ENCODE measurements at regions not wholly inside any gene's neighbourhood (a gene's known extent, or its start where the extent isn't known, plus 50 kb on each side); places are given as distances from the start of the nearest gene placed in this dataset.

DNA sequence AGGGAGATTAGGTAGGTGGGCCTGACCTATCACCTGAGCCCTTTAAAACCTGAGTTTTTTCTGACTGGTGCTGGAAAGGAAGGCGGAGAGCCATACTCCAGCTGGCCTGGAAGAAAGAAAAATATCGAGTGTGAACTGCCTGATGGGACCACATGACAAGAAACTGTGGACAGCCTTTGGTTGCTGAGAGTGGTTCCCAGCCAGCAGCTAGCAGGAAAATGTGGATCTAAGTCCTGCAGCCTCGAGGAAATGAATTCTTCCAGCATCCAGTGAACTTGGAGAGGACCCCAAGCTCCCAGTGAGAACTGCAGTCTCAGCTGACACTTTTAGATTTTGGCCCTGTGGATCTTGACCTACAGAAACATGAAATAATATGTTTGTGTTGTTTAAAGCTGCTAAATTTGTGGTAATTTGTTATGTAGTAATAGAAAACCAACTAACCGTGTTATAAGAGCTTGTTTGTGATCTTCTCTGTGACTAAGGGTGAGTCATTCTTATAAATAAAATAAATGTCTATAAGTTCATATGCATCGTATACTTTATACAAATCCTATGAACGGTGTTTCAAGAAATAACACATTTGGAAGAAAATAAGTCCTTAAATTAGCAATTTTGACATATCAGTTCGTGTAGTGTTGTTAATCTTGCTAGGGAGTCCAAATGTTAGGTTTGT, 359.6 kb downstream of the BMP4 start:
- DNase-seq (ENCODE audit: extremely low read depth in 1 of 11, low read depth in 9 of 11, low spot score in 4 of 11) = no peak

DNA sequence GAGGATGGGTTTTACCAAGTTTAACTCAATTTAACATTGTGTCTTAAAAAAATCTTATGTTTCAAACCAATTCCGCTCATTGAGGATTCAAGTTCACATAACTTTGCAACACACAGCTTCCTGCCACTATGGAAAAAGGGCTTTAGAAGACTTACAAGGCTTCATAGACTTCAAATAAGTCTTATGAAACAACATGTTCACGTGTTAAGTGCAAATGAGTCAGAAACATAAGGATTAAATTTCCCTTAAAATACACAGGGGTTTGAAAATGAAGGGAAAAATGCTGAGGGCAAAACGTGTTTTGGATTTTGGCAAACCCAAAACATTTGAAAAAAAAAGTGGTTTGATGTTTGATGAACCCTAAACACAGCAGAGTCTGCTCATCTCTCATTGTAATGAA, 364.8 kb downstream of the BMP4 start:
- no peak for DNase-seq (ENCODE audit: extremely low read depth in 1 of 11, low read depth in 9 of 11, low spot score in 4 of 11)

DNA sequence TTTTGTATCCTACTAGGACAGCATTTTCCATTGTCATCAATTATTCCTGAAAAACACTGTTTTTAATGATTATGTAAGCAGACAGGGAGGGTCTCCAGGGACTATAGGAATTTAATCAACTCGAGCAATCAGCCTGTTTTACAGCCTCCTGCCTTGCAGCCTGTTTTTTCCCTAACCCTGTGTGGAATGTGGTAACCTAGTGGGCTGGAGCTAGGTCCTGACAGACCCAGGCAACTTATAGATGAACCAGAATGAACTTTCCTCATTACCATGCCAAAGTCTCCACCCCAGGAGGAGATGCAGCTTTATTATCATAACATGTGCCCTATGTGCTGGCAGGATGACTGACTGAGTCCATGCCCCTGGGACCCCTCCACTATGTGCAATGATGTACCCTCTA, 375.1 kb downstream of the BMP4 start:
- peak in 1 of 11 donors; percentile 9 for DNase-seq (ENCODE audit: extremely low read depth in 1 of 11, low read depth in 9 of 11, low spot score in 4 of 11)

DNA sequence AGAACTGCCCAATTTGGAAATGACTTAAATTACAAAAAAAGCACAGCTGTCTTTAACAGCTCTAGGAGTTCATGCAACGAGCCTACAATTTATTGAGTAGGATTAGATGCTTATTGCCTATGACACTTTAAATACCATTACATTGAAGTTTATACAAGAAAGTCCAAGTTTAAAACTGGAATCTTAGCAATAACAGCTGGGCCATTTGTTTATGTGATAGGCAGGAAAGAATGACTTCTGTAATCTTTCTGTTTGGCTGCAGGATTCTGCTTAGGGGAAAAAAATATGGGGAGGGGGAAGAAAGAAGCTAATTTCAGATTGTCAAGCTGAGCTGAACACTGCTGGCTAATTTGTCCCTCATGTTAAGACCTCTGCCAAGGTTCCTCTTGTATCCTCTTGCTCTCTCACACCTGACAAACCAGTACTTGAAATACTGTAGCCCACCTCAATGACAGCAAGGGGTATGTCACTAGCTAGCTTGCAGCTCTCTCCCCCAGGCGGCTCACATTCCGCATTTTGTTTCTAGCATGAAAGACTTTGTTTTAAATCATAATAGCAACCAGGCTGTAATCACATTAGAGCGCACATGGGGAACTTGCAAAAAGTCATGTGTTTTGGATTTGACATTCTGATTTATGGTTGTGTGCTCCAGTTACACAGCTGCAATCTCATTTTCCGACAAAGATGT, 384.8 kb downstream of the BMP4 start:
- DNase-seq (ENCODE audit: extremely low read depth in 1 of 11, low read depth in 9 of 11, low spot score in 4 of 11) = peak; percentile 35 to 74 (median 54)

DNA sequence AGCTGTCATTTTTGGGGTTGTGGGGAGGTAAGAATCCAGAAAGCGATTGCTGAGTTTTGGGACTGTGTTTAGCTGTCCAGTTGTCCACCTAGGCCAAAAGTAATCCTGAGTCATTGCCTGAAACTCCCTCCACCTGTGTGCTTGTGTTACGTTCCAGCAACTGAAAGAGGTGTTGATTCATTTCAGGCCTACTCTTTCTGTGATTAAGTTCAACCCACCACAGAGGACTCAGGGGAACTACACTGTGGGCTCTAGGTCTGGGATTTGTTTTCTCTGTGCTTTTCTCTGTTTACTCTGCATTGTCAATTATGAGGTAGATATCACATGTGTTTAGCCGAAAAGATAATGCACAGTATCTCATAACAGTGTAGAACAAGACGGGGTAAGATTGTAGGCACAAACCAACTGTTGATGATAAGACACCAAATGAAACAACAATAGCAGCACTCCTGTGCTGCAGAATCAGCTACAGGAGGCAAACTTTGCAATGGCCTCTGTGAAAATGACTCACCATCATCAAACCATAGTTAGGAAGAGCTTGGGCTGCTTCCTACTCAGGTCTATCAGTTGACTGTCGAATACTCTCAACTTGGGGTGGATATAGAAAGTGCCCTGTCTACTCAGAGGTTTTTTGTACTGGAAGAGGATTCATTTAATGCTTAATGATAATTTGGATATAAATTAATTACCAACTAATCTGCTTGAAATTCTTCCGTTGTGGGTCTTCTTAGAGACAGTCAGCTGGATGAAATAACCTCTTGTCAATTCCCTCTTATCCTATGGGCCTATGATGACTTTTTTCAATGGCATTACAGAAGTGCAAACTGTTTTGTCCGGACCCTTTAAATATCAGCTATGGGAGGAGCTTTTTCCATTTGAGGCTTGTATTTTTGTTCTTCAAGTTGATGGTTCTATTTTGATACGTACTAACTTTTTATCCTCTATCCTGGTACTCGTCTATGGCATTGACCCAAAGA, 385.9 kb downstream of the BMP4 start:
- no peak for DNase-seq (ENCODE audit: extremely low read depth in 1 of 11, low read depth in 9 of 11, low spot score in 4 of 11)

DNA sequence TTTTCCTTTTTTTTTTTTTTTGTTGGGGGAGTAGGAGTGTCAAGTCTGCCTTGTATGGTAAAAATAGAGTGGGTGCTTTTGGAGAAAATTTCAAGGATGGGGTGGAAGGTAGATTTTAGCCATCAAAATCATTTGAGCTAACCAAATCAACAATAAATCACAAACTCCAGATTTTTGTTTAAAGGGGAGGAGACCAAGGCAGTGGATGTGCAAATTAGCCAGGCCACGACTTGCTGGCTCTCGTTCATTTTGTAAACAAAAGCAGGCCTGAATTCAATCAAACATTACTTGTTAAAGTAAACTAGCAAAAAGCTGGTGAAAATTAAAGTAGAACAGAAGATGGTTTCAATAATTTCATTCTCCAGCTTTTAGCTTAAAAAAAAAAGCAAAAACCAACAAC, 387.2 kb downstream of the BMP4 start:
- DNase-seq (ENCODE audit: extremely low read depth in 1 of 11, low read depth in 9 of 11, low spot score in 4 of 11) = no peak

DNA sequence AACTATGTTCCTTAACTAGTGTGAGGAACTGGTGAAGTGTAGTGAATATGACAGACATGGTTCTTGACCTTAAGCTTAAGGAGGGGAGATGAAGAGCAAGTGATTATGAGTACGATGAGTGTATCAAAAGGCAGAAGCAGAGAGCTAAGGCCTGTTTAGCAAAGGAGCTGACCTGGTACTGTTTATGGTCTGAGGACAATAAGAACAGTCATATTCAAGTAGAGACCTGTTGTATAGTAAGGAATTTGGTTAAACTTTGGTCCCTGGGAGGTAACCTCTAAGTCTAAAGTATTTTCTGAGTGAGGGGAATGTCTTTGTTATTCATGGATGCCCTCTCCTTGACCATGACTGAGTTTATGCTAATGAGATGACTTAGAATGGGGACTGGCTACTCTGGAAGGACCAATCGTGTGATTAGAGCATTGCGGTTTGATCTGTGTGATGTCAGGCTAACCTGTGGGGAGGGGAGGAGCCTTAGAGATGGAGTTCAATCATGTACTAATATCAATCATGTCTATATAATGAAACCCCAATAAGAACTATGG, 389.3 kb downstream of the BMP4 start:
- DNase-seq (ENCODE audit: extremely low read depth in 1 of 11, low read depth in 9 of 11, low spot score in 4 of 11) = no peak

DNA sequence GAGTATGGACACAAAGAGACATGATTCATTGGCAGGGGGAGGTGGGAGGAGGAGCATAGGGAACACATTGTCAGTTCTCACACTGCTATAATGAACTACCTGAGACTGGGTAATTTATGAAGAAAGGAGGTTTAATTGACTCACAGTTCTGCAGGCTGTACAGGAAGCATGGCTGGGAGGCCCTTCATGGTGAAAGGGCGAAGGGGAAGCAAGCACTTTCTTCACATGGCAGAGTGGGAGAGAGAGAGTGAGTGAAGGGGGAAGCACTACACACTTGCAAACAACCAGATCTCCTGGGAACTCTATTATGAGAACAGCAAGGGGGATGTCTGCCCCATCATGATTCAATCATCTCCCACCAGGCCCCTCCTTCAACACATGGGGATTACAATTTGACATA, 391.8 kb downstream of the BMP4 start:
- DNase-seq (ENCODE audit: extremely low read depth in 1 of 11, low read depth in 9 of 11, low spot score in 4 of 11) = no peak

DNA sequence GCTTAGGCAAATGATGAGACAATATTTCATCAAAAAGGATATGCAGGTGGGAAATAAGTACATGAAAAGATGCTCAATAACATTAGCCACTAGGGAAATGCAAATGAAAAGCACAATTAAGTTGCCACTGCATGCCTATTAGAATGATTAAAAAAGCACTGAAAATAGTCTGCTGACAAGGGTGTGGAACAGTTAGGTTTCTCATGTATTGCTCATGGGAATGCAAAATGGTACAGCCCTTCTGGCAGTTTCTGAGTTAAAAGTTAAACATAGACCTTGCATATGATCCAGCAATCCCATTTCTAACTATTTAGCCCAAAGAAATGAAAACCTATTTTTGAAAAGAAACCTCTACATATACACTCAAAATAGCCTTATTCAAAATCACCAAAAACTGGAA, 393.0 kb downstream of the BMP4 start:
- DNase-seq (ENCODE audit: extremely low read depth in 1 of 11, low read depth in 9 of 11, low spot score in 4 of 11) = no peak

DNA sequence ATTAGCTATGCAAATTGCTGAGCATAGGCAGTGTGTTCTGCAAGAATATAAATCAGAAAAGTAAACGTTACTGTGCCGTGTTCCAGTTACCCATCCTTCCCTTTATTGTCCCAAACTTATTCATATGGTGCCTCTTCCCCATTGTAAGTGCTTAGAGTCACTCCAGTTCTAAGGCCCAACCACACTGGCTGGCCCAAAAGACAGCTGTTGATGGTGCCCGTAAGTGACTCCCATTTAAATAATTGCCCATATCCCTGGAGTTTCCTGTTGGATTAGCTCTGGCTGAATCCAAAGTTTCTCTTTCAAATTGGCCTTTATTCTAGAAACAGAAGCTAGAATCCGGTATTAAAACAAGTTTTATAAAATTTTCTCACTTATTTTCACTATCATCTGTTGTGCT, 400.1 kb upstream of the DDHD1 start:
- no peak for DNase-seq (ENCODE audit: extremely low read depth in 1 of 11, low read depth in 9 of 11, low spot score in 4 of 11)

DNA sequence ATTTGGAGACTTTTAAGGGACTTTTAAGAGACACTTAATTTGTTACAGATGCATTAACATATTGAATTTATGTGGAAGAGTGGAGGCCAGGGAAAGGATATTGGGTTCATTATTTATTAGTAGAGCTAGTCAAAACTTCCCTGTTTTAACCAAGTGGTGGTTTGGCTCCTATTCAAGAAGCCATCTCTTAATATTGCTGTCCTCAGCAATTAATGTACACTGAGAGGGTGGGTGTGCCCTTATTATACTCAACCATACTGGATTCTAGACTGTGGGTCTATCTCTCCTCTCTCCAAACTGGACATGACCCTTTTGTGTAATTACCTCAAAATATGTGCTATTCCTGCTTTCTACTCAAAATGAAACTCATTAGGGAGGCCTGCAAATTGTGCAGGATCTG, 398.7 kb upstream of the DDHD1 start:
- no peak for DNase-seq (ENCODE audit: extremely low read depth in 1 of 11, low read depth in 9 of 11, low spot score in 4 of 11)

DNA sequence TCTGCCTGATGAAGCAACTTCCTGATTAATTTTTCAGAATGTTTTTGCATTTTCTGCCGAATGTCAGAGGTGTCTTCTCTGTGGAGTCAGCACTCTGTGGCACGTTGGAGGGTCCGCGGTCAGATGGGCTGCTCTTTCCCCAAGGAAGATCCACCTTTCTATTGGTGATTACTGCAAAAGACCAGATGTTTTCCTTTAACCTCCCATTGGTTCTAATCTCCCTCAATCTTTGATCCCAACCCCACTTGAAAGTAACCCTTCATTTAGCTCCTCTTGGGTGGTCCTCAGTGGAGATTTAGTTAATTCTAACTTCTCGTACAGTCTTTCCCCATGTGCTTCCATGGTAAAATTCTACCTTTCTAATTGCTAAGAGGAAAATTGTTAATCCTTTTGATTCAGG, 397.7 kb upstream of the DDHD1 start:
- no peak for DNase-seq (ENCODE audit: extremely low read depth in 1 of 11, low read depth in 9 of 11, low spot score in 4 of 11)

DNA sequence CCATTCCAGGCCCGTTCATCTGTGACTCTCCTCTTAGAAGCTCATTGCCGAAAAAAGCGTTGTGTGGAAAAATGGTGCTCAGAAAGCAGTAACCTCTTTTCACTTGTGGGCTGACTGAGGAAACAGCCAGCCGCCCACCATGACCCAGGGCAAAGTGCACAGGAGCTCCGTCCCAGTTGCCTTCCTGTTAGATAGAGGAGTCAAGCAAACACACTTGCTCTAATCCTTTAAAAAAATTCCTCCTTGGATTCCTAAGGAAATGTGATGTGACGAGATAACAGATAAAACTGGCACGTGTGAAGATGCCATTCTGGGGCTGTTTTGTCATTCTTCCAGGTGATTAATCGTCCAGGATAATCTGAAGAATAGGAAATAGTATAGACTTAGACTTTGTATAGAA, 396.8 kb upstream of the DDHD1 start:
- no peak for DNase-seq (ENCODE audit: extremely low read depth in 1 of 11, low read depth in 9 of 11, low spot score in 4 of 11)

DNA sequence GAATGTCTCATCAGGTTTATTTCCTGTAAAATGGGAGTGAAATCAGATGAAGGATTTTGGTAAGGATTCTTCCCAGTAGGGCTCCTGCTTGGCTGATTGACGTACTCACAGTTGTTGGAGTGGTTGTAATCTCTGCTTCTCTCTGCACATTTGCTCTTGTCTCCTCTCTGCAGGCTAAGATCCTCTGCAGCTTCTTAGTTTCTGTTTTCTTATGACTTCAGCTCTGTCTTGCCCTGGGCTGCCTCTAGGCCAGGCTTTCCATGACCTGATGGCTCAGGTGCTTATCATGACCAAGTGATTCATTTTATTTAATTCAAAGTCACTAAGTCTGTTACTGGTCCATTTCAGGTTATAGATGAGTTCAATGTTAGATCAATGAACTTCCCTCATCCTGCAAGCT, 394.5 kb upstream of the DDHD1 start:
- no peak for DNase-seq (ENCODE audit: extremely low read depth in 1 of 11, low read depth in 9 of 11, low spot score in 4 of 11)

DNA sequence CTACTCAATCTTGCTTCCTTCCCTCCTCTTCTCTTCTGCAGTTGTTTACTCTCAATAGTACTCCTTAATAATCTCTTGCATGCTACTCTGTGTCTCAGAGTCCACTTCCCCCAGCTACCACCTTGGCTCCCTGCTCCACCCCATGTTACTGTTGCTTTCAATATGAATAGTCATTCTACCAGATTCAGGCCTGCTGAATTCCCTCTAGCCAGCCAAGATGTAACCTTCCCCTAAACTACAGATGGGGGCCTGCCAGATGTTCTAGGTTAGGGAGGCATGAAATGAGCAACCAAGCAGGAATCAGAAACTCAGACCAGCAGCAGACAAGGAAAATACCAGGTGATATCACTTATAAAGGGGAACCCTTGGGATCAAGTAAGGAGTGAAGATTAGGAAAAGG, 392.1 kb upstream of the DDHD1 start:
- DNase-seq (ENCODE audit: extremely low read depth in 1 of 11, low read depth in 9 of 11, low spot score in 4 of 11) = no peak

DNA sequence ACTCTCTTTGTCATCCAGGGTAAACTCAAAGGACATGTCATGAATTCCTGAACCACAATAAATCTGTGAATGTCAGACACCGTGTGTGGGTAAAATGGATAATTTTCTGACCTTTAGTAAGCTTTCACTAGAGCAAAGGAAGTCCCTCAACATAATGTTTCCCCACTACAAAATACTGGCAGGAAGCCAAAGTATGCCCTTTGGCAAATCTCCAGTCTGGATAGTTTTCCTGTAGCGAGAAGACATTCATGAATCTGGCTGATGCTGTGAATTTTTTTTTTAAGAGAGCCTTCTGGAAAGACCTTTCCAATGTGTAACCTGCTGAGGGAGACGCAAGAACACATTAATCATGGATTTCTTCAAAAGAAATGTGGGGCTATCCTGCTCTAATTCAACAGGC, 389.6 kb upstream of the DDHD1 start:
- DNase-seq (ENCODE audit: extremely low read depth in 1 of 11, low read depth in 9 of 11, low spot score in 4 of 11) = peak in 10 of 11 donors; percentile 45 to 82 (median 58)

DNA sequence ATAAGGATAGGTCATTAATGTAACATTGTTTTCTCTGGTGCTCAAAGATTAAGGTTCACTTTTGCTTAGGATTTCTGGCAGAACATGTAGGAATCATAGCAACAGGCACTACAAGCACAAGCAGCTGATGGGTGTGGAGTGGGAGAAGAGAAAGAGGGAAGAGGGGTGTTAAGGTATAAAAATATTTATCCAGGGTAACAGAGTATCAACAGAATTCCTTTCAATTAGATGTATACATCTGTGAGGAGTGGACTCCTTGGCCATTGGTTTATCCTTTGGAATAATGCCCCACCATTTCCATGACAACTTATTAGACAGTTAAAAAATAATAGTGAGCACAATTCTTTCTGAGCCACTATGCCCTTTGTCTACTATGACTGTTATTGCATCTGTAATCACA, 388.3 kb upstream of the DDHD1 start:
- no peak for DNase-seq (ENCODE audit: extremely low read depth in 1 of 11, low read depth in 9 of 11, low spot score in 4 of 11)

DNA sequence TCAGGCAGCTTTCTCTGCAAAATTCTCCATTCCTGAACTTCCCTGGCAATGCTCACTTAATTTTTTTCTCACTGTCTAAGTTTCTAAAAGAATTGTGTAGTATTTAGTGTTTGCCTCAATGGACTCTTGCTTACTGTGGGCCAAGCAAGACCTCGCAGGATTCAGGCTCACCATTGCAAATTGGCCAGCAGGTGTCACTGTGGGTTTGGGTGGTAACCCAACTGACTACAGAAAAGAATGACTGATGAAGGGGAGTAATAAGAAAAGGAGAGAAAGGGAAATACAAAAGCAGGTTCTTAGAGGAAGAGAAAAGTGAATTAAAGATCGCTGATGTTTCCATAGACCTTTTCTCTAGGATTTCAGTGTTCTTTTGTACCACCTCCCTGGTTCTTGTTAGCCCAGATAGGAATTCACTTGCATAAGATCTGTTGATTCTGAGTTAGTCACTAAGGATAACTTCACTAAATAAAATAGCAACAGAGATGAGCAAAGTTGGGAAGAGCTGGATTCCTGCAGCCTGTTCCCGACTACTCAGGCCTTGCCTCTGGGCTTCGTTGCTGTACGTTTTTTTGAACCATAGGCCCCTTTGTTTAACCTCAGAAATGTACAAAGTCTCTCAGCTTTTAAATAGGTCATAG, 386.5 kb upstream of the DDHD1 start:
- peak; percentile 73 to 83 (median 80) for DNase-seq (ENCODE audit: extremely low read depth in 1 of 11, low read depth in 9 of 11, low spot score in 4 of 11)

DNA sequence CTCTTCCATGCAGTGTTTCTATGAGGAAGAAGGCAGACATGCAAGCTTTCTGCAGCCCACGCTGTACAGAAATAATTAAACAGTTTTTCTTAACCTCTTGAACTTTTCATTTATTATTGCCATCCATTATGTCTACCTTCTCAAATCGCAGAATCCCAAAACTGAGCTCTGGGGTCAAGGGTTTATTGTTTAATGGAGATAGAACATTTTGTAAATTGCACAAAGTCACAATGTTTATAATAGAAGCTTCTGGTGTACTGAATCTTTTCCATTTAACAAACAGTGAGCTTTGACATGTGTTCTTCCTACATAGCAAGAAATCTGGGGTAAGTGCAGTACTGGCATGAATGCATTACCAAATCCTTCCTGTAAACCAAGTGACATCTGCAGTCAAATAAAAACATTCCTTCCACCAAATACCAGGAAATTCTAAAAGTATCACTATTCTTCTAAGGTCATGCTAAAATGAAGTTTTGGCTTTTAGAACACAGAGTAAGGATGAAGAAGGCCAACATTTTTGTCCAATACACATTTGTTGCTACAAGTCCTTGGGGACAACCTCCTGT, 385.3 kb upstream of the DDHD1 start:
- DNase-seq (ENCODE audit: extremely low read depth in 1 of 11, low read depth in 9 of 11, low spot score in 4 of 11) = no peak
